GM21717 (cell line): ENCODE measurements at regions not wholly inside any gene's neighbourhood (a gene's known extent, or its start where the extent isn't known, plus 50 kb on each side); places are given as distances from the start of the nearest gene placed in this dataset.

Experiments
- ATAC-seq: cut with Tn5 transposase; IDR thresholded peaks from one replicate; pipeline ENCODE4 v1.9.1; 2021; ENCODE audit warnings: mild to moderate bottlenecking, moderate library complexity; ENCODE audit not compliant: unreplicated experiment

DNA sequence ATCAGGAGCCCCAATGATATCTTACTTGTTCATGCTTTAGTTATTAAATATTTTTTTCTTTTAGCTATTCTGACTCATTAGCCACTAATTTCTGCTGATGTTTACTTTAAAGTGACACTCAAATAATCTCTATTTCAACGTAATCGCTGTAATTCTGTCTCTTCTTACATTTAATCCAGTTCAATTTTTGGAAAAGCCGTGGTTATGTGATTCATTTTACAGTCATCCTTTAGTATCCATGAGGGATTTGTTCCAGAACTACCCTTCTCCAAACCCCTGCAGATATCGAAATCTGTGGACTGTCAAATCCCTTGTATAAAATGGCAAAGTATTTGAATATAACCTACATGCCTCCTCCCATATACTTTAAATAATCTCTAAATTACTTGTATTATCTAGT is 1103.4 kb downstream of the LRFN5 start:
- ATAC-seq: no peak

DNA sequence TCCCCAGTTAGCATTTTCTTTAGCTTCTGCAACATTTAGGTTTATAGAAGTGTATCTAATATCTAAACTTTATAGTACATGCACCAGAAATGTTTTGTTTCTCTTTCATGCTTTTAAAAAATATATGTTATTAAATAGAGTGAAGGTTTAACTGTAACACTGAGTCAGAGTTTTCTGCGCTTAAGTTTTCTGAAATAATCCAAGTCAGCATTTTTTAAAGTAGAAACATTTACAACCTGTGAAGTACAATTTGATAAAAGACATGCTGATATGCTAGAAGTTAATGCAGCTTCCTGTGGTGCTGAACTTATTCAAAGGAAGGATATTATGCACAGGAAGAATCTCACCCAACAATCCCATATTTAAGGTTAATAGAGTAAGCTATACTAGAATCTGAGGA is 1096.8 kb downstream of the LRFN5 start:
- ATAC-seq: no peak

DNA sequence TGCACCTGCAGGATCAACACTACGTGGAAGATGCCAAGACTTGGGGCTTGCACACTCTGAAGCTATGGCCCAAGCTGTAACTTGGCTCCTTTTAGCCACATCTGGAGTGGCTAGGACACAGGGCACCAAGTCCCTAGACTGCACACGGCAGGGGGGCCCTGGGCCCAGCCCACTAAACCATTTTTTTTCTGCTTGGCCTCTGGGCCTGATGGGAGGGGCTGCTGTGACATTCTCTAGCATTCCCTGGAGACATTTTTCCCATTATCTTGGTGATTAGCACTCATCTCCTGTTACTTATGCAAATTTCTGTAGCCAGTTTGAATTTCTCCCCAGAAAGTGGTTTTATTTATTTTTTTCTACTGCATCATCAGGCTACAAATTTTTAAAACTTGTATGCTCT is 1080.7 kb downstream of the LRFN5 start:
- ATAC-seq: no peak

DNA sequence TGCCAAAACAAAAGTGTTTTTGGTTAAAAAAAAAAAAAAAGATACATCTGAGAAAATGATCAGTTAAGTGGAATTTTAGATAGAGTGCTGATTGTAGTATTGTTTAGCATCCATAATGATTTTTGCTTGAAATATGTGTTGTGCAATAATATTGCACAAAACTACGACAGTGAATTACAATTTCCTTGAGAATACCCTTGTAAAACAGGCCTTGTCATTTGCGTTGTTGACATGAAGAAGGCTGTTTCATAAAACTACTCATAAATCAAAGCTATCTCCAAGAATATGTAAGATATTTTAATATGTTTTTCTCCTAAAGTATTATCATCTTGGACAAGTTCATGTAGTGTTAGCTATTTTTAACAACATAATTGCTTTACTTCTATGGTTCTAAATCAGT is 1077.0 kb downstream of the LRFN5 start:
- ATAC-seq: no peak

DNA sequence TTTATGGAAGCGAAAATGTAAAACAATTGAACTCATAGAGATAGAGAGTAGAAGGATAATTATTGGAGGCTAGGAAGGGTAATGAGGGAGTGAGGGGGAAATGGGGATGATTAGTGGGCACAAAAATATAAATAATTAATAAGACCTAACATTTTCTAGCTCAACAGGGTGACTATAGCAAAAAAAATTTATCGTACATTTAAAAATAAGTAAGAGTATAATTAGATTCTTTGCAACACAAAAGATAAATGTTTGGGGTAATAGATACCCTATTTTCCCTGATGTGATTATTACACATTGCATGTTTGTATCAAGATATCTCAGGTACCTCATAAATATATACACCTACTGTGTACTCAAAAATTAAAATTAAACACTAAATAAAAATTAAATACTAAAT is 1070.0 kb downstream of the LRFN5 start:
- ATAC-seq: no peak

DNA sequence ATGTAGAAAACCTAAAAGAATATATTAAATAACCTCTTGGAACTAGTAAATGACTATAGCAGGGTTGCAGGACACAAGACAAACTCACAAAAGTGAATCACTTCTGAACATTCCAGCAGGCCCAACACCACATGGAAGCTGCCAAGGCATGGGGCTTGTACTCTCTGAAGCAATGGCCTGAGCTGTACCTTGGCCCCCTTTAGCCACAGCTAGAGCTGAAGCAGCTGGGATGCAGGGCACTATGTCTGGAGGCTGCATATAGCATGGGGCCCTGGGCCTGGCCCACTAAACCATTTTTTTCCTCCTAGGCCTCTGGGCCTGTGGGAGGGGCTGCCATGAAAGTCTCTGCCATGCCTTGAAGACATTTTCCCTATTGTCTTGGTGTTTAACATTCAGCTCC is 1067.3 kb downstream of the LRFN5 start:
- ATAC-seq: no peak

DNA sequence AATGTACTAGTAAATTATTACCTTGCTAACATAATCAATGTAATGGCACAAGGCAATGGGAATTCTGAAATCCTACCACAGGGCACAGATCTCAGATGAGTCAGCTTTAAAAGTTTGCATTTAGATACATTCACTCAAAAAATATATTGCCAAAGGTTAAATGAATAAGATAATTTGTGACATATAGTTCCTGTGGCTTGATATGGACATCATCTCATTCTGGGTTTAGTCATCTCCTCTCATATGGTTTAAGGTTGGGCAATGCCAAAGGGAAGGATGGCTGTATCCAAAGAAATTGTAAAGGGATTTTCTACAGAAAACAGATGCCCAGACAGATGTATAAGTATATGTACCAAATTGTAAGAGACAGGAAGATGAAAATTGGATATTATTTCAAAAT is 1065.0 kb downstream of the LRFN5 start:
- ATAC-seq: no peak

DNA sequence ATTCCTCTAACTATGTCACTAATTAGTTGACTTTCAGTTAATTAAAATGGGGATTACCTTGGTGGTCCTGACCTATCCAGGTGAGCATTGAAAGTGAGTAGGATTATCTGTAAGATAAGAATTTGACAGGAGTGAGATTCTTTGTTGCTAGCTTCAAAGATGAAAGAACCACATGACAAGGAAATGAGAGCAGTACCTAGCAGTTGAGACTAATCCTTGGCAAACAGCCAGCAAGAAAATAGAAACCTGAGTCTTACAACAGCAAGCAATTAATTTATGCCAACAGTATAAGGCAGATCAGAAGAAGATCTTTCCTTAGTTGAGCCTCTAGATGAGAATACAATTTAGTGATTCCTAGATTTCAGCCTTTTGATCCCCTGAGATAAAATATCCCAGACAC is 1058.4 kb downstream of the LRFN5 start:
- ATAC-seq: no peak

DNA sequence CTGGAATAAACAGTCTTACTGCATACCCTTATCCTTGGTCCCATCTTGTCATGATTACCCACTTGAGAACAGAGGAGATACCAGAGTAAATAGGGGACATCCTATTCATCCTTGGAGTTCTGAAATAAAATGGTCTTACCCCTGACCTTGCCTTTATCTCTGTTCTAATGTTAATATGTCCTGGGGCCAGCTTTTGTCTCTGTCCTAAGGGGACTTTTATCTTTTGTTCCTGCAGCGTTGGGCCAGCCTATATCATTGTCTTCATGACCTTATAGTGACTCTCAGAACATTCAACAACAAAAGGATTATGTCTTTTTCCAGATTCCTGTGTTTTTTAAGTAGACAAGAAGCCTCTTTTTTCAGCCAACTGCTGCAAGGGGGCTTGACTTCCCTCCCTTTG is 1057.5 kb downstream of the LRFN5 start:
- no peak for ATAC-seq

DNA sequence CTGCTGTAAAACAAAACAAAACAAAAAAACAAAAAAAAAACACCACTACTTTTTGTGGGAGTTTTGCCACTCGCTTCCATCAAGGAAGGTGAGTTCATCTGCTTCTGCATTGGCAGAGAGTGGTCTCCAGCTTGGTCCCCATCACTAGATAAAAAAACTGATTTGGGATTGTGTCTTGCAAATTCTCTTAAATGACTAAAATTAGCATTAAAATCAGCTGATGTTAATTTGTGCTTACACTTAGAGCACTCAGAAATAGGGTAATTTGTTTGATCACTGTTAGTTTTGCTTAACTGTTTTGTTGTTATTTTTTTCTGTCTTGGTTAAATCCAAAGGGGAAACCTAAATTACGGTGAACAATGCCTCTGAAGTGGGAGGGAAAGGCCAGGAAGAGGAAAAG is 1048.0 kb downstream of the LRFN5 start:
- no peak for ATAC-seq

DNA sequence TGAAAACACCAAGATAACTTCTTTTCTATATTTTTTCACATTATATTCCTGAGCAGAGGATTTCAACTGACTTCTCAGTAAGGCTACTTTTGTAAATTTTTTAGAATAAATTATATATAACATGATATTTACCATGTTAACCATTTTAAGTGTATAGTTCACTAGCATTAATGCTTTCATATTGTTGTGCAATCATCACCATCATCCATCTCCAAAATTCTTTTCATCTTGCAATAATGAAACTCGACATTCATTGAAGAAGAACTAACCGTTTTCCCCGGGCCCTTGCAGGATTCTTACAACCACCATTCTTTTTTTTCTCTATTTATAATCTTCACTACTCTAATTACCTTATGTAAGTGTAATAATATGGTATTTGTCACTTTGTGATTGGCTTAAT is 1036.1 kb downstream of the LRFN5 start:
- ATAC-seq: no peak

DNA sequence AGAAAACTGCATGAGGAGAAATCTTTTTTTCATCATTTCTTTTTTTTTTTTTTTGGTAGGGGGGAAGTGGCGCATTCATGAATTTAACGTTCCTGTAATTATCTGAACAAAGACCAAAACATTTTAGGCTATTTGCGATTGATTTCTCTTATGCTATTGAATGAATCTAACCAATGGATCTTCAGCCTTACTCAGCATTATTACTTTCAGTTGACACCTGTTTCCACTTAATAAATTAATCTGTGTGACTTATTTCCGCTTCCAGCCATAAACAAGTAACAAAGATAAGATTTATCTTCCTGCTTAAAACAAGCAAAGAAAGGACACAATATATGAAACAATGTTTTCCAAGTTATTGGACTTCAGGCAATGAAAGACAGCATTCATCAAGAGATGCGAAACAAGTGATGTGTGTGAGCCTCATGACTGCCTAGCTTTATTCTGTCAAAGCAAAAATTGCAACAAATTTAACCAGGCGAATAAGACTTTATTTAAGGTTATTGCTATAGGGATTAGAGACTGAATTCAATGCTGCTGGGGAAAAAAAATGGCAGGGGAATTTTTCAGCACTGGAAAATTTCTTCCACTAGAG is 1026.9 kb downstream of the LRFN5 start:
- no peak for ATAC-seq

DNA sequence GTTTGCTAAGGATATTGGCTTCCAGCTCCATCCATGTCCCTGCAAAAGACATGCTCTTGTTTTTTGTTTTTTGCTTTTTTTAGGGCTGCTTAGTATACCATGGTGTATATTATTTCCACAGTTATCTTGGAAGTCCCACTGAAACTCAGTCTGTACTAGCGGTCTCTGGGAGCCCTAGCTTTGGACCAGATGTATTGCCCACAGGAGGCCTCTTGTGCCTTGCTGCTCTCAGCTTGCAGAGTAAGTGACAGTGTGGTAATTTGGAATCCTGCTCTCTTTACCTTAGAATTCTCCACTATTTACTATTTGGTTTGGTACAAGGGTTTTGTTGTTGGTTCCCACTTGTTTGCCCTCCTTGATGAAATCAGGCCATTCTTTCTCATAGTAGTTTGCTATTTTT is 1022.9 kb downstream of the LRFN5 start:
- ATAC-seq: no peak

DNA sequence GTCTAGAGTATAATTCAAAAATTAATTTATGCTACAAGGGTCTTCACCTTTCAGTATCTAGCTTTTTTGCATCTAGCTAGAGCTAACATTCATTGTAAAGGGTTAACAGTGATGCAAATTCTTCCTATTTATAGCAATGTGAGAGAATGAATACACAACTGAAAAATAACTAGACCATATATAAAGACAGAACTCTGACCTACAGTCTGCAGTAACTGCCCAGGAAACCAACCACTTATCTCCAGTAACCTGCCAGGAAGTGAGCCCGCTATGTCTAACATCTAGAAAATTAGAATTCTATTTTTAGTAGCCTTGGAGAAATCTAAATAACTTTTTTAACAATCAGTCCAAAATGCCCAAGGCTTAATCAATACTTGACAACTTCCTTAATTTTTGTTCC is 1021.9 kb downstream of the LRFN5 start:
- no peak for ATAC-seq

DNA sequence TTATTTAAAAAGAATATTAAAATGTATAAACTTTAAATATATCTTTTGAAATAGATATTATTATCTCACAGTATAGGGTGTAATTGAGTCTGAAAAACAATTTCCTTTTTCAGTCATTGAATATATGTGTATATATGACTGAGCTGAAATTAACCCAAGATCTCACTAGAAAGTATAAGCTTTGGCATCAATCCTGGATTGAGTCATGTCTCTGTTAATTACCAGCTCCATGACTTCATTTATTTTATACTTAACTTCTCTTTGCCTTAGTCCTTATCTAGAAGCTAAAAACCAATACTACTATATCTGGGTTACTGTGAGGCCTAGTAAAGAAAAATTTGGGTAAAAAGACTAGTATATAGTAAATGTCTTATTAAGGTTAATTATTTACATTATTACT is 1020.3 kb downstream of the LRFN5 start:
- ATAC-seq: no peak

DNA sequence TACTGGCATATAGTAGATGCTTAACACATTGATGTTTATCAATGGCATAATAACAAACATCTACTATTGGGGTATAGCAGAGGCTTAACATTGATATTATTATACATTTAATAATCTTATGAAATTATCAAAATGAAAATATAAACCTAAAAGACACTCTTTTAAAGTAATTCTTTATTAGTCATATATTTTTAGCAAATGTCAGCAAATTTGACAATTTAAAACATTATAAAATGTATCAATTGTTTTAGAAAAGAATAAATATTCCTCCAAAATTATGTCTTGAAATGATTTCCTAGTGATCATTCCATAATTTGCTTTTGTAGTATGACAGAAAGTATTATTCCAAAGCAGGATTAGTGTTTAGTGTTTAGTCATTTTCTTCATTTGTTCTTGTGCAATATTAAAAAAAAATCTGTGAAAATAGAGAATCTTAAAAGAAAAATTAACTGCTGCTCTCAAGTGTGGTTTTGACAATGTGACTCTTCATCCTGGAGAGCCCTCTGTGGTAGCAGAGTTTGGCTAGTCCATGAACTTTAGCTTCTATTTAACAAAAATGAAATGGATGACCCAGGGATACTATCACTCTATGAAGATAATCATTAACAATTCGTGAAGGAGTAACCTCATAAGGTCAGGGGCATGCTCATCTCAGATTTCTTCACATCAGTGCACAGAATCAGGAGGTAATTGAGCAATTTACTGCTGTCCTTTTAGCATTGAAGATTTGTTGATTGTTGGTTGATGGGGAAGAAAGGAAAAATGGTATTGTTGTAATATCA is 1018.5 kb downstream of the LRFN5 start:
- ATAC-seq: no peak

DNA sequence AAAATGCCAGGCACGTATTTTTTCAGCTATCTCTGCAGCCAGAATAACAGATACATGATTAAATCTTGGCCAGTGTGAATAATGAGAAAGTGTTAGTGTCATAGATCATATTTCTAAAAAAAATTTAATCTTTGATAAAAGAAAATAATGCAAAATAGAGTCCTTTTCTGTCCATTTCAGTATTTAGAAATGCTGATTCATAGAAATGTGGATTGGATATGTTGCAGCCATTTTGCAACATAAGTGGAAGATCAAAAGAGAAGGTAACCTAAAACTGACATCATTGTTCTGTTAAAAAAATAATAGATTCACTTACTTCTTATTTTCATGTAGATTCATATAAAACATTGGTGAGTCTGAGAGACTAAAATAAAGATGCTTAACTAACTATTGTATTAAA is 1010.3 kb downstream of the LRFN5 start:
- no peak for ATAC-seq

DNA sequence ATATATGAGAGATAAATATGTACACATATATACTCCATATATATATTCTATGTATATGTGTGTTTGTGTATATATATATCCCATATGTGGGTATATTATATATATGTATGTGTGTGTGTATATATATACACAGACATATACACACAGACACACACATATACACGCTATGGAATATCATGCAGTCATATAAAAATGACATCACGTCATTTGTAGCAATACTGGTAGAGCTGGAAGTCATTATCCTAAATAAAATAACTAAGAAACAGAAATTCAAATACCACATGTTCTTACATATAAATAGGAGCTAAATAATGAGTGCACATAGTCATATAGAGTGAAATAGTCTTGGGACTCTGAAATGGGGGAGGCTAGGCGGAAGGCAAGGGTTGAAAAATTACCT is 1000.2 kb downstream of the LRFN5 start:
- no peak for ATAC-seq

DNA sequence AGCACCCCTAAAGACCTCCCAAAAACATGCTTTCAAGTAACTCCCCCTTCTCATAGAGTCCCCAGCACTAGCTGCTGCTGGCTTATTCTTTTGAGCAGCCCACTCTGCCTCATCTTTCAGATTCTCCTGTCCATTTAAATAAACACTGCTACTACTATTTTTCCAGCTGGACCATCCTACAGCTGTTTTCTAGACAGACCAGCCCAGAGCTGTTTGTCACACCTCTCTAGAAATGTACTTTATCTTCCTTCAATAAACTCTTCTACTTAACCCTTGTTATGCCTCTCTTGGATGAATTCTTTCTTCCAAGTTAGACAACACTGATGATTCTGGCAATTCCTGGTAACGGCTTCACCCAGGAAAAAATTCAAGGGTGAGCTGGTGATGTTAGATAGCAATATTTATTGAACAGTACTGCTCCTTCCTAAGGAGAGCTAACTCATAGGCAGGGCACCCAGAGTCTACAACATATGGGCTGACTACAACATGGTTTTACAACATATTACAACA is 995.7 kb downstream of the LRFN5 start:
- no peak for ATAC-seq

DNA sequence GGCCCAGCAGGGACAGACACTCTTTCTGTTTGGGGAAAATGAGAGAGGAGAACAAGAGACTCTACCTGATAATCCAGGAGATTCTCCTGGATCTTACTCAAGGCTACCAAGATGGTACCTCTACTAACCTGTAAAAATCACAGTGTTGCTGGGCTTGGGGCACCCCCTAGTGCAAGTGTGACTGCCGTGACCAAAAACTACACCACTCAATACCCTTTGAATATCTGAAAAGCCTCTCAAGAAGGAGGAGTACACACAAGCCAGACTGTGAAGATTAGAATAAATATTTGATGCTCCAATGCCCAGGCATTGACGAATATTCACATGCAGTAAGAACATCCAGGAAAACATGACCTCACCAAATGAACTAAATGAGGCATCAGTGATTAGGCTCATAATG is 965.4 kb downstream of the LRFN5 start:
- no peak for ATAC-seq

DNA sequence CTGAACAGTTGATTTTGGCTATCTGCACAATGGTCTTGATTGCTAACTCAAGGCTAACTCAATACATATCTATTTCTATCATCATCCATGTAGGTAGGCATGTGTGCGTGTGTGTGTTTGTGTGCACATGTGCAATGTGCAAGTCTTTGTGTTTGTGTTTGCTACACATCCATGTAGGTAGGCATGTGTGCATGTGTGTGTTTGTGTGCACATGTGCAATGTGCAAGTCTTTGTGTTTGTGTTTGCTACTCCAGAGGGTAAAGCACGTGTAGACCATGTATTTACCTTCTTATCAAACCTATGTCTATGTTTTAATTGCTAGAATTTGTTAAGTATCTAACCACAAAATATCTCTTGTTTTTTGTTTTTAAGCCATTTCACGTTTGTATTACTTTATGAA is 962.6 kb downstream of the LRFN5 start:
- ATAC-seq: no peak

DNA sequence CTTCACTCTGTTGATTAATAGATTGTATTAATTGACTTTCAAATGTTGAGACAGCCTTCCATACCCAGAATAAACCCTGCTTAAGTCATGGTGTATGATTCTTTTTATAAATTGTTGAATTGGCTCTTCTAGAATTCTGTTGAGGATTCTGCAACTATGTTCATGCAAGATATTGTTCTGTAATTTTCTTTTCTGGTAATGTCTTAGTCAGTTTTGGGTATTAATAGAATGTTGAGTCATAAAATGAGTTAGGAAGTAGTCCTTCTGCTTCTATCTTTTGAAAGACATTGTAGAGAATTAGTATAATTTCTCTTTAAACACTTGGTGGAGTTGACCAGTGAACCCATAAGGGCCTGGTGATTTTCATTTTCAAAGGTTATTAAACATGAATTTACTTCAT is 958.9 kb downstream of the LRFN5 start:
- ATAC-seq: no peak

DNA sequence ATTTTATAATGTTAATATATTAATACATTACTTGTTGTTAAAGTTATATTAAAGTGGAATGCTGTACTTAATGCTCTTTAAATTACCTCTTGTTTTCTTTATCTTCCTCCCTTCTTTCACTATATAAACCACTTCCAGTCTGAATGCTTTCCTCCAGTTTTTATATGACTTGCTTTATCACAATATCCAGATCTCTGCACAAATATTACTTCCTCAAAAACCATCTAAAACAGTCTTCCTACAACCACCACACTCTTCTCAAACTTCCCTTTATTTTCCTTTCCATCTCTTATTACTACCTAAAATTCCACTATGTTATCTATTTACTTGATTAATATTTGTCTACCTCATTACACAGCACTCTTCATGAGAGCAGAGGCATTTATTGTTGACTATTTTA is 956.6 kb downstream of the LRFN5 start:
- no peak for ATAC-seq
